ENCODE measurements at regions not wholly inside any gene's neighbourhood (a gene's known extent, or its start where the extent isn't known, plus 50 kb on each side); places are given as distances from the start of the nearest gene placed in this dataset.

DNA sequence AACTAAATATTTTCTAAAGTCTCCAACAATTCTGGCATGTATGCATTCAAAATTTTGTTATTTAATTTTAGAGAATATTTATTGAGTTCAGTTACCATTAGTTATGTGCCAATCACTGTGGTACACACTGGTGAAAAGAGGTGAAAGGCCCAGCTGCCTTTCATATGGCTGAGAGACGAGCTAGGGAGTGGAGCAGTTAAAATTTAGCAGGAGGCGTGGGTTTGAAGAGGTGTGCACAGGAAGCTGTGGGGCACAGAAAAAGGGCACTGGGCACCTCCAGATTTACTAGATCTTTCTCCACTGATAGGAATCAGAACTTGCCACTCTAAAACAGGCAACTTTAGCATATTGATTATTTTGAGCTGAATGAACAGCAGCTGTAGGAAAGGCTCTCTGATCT, 347.1 kb downstream of the CD83 start:
- no peak for TF ChIP-seq CTCF (conservative IDR thresholded peaks at IDR 0.05; ENCODE audit: low read length)
- no peak for TF ChIP-seq EZH2phosphoT487 (IDR thresholded peaks at IDR 0.05; ENCODE audit: borderline replicate concordance, low read depth, low read length)
